NB4 (cell line): ENCODE measurements at regions not wholly inside any gene's neighbourhood (a gene's known extent, or its start where the extent isn't known, plus 50 kb on each side); places are given as distances from the start of the nearest gene placed in this dataset.

Source experiments
- DNase-seq: peaks from one replicate; pipeline ENCODE4 v3.0.0; 2010; ENCODE audit warnings: low read depth
- H3K4me3 ChIP-seq: one replicate; pipeline ENCODE4 v1.5.1; 2011; ENCODE audit warnings: mild to moderate bottlenecking, low read depth, low read length, moderate library complexity
- MYC ChIP-seq: IDR thresholded peaks from 2 replicates; pipeline ENCODE4 v1.6.1; 2011; ENCODE audit warnings: low read depth, low read length
- POLR2A ChIP-seq: IDR thresholded peaks from 2 replicates; pipeline ENCODE4 v1.6.1; 2011; ENCODE audit warnings: mild to moderate bottlenecking; ENCODE audit not compliant: insufficient read length; ENCODE audit errors: extremely low read depth
- TF ChIP-seq, protein P1 (sequence below): IDR thresholded peaks from one replicate; pipeline ENCODE4 v1.5.1; 2012; ENCODE audit warnings: low read depth, low read length
- TF ChIP-seq, protein P2 (sequence below): IDR thresholded peaks from 2 replicates; pipeline ENCODE4 v1.6.1; 2011; ENCODE audit warnings: low read depth, low read length

DNA sequence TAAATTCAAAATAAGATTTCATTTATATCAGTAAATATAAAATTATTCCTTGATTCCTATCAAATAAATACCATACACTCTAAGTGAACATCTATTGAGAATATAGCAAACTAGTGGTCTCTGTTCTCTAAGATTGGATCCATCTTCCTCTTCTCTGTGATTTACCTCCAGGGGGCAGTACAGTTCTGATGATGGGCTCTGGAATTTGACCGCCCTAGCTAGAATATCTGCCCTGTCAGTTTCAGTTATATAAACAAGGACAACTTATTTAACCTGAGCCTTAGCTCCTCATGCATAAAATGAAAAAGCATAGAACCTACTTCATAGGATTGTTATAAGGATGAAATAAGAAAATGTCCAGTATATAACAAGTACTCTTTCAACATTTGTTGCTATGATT is 171.1 kb upstream of the CCDC54 start:
- DNase-seq = peak; percentile 54
- H3K4me3 ChIP-seq = no peak overlapping the region
- TF ChIP-seq, protein P1, sequence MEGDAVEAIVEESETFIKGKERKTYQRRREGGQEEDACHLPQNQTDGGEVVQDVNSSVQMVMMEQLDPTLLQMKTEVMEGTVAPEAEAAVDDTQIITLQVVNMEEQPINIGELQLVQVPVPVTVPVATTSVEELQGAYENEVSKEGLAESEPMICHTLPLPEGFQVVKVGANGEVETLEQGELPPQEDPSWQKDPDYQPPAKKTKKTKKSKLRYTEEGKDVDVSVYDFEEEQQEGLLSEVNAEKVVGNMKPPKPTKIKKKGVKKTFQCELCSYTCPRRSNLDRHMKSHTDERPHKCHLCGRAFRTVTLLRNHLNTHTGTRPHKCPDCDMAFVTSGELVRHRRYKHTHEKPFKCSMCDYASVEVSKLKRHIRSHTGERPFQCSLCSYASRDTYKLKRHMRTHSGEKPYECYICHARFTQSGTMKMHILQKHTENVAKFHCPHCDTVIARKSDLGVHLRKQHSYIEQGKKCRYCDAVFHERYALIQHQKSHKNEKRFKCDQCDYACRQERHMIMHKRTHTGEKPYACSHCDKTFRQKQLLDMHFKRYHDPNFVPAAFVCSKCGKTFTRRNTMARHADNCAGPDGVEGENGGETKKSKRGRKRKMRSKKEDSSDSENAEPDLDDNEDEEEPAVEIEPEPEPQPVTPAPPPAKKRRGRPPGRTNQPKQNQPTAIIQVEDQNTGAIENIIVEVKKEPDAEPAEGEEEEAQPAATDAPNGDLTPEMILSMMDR = peak; percentile 61
- TF ChIP-seq, protein P2, sequence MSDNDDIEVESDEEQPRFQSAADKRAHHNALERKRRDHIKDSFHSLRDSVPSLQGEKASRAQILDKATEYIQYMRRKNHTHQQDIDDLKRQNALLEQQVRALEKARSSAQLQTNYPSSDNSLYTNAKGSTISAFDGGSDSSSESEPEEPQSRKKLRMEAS = no peak

DNA sequence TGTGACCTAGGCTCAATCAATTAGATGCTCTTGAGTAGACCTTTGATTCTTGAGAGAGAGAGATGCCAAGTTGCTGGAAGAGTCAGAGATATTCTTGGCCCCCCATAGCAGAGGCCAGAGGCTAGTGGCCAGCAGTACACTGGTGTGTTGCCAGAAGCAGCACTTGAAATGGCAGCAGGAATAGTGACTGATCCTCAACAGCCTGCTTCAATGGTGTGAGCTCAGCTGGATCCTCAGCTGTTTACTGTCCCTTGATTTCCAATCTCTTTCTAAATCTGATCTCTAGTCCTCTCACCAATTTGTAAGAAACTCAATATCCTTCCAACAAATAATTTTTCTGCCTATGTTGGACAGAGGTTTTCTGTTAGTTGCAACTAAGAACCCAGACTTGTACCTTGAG is 170.3 kb upstream of the CCDC54 start:
- TF ChIP-seq, protein P1 = no peak
- no peak for TF ChIP-seq MYC
- TF ChIP-seq, protein P2 = no peak
- H3K4me3 ChIP-seq = no peak overlapping the region
- DNase-seq = no peak

DNA sequence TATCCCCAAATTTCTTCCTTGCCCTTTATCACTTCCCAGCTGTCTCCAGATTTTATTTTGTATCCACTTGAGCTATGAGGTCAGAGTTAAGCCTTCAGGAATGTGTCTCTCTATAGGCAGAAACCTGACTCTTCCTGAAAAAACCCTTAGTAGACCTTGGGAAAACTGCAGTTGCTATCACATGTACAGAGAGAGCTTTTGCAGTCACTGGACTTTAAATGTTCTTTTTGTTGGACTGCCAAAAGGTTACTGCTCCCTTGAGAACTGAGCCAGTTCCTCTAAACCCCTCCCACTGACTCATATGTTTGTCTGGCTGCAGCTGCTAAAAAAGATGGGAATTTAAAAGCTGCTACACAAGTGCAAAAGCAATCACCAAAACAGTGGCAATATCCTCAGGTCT is 169.1 kb upstream of the CCDC54 start:
- no peak overlapping the region for H3K4me3 ChIP-seq
- peak; percentile 58 for DNase-seq
- TF ChIP-seq, protein P1 = no peak
- TF ChIP-seq MYC = no peak
- TF ChIP-seq POLR2A = no peak
- TF ChIP-seq, protein P2 = no peak

DNA sequence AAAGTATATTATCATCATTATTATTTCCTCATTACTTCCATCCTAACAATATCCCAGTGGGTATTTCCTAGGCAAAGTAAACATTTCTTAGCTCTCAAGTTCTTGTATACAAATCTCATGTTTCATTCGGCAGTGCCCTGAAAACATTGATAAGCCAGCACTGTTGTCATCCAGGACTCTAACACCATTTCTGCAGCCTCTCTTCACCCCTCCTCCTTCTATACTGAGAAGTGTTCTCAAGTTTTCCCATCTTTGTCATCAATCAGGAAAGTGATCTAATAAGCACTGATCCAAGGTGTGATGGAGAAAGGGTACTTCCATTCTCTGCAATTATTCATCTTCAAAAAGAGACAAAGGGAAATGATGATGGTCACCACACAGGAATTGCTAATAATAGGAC is 168.4 kb upstream of the CCDC54 start:
- TF ChIP-seq, protein P2 = no peak
- TF ChIP-seq, protein P1 = no peak
- no peak for TF ChIP-seq POLR2A
- H3K4me3 ChIP-seq = no peak overlapping the region
- DNase-seq = no peak

DNA sequence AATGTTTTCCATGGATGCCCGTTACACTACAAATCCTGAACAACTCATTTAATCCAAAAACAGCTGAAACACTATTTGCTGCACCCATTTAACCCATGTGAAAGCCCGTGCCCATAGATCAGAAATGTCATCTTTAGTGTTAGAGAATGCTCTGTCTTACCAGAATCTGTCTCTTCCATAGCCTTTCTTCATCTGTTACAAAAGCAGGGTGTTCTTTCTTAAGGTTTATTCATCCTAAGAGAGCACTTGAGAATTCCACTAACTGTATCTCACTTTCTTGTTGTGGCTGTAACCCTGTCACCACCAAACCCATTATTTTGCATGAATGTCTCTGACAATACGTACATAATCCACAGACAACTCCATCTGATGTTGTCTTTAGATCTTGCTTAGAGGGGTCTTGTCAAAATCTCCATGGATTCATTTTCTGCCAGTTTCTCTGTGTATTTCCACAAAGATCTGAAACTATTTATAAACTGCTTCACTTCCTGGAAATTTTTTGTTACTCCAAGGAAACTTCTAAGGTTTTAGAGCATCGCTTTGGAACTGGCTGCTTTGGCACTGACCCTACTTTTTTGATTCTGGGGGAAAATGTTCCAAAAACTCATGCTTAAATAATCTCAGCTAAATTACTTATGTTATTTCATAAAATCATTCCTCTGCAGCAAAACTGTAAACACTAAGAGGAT is 167.8 kb upstream of the CCDC54 start:
- TF ChIP-seq, protein P1 = no peak
- no peak for TF ChIP-seq POLR2A
- TF ChIP-seq MYC = no peak
- TF ChIP-seq, protein P2 = no peak
- no peak for DNase-seq
- H3K4me3 ChIP-seq = no peak overlapping the region

DNA sequence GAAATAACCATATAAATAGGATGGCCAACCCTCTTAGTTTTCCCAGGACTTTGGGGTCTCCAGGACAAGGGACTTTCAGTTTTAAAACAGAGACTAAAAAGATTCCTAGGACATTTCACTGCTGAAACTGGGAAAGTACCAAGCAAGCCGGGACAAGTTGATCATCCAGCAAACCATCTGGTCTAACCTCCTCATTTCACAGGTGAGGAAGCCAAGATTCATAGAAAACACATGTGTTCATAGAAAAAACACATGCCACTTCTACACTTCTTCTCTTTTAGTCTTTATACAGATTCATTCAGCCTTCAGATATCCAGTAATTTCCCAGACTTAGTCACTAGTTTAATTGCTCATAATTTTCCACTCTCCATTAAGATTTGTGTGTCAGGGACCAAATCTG is 165.6 kb upstream of the CCDC54 start:
- H3K4me3 ChIP-seq = no peak overlapping the region
- TF ChIP-seq, protein P2 = no peak
- TF ChIP-seq, protein P1 = no peak
- TF ChIP-seq MYC (no peak), POLR2A (no peak)
- DNase-seq = no peak
